ENCODE measurements at regions not wholly inside any gene's neighbourhood (a gene's known extent, or its start where the extent isn't known, plus 50 kb on each side); places are given as distances from the start of the nearest gene placed in this dataset.
"Not testable (repeated sequence)": the region's sequence is repeated elsewhere in the genome, so short reads cannot be mapped to it uniquely, and the experiment has no call there.

- no peak for DNase-seq (ENCODE audit: low read depth, low spot score)
These were observed 1472.2 kb downstream of the SUCLG1 start for GRCh38 chr2:82986899-82987298.

GRCh38 chr2:82985572-82986197, 1473.4 kb downstream of the SUCLG1 start:
- no peak for DNase-seq (ENCODE audit: low read depth, low spot score)

DNA sequence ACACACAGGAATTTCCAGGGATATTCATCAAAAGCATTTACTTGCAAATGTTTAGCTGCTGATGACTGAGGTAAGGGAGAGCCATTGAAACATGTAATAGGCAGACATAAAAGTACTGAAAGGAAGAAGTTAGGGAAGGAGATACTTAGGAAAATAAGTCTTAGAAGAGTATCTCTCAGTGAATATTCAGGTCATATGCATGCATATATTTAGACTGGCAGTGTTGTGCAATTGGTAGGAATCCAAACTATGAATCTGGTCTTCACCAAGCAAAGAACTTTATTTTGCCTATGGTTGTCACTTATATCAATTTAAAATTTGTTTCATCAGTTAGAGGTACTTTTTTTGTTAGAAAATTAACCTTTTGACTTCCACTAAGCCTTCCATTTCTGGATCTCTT, 1490.7 kb downstream of the SUCLG1 start:
- no peak for DNase-seq (ENCODE audit: low read depth, low spot score)

DNA sequence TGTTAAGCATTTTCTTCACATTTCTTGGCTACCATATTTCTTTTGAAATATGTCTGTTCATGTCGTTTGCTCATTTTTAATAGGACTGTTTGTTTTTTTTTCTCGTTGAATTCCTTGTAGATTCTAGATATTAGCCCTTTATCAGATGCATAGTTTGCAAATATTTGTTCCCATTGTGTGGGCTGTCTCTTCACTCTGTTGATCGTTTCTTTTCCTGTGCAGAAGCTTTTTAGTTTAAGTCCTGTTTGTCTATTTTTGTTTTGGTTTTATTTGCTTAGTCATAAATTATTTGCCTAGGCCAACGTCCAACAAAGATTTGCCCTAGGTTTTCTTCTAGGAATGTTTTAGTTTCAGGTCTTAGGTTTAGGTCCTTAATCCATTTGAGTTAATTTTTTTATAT, 1494.7 kb downstream of the SUCLG1 start:
- no peak for DNase-seq (ENCODE audit: low read depth, low spot score)

DNA sequence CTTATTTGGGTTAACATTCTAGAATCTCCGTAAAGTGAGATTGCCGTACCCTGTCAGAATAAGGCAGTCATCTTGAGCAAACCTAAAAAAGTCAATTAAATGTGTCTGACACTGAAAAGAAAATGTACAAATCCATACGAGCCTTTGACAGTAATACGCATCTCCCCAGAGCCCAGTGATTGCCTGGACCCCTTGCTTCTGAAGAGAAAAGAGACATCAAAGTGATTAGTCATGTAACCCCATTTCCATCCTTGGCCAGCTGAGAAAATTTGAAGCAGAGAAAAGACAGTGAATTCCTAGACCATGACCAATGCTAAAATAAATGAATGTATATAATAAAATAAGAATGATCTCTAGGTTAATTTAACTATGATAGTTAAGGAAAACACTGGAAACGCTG, 1499.4 kb downstream of the SUCLG1 start:
- DNase-seq (ENCODE audit: low read depth, low spot score), result no peak

- no peak for DNase-seq (ENCODE audit: low read depth, low spot score)
These were observed 1504.2 kb downstream of the SUCLG1 start for GRCh38 chr2:82954868-82955267.

- no peak for DNase-seq (ENCODE audit: low read depth, low spot score)
These were observed 1519.9 kb downstream of the SUCLG1 start for GRCh38 chr2:82939211-82939610.

DNA sequence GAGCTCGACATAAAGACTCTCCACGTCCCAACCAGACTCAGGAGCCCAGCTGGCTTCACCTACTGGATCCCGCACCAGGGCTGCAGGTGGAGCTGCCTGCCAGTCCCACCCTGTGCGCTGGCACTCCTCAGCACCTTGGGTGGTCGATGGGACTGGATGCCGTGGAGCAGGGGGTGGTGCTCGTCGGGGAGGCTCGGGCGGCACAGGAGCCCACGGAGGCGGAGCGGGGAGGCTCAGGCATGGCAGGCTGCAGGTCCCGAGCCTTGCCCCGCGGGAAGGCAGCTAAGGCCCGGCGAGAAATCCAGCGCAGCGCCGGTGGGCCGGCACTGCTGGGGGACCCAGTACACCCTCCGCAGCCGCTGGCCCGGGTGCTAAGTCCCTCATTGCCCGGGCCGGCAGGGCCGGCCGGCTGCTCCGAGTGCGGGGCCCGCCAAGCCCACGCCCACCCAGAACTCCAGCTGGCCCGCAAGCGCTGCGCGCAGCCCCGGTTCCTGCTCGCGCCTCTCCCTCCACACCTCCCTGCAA, 1520.7 kb downstream of the SUCLG1 start:
- not testable (repeated sequence) for DNase-seq (ENCODE audit: low read depth, low spot score)

DNA sequence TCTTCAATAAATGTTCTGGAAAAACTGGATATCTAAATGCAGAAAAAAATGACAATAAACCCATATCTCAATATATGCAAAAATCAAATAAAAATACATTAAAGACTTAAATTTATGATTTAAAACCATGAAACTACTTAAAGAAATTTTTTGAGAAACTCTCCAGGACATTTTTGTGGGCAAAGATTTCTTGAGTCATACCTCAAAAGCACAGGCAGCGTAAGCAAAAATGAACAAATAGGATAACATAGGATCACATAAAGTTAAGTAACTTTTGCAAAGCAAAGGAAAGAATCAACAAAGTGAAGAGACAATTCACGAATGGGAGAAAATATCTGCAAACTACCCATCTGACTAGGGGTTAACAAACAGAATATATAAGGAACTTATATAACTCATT, 1545.5 kb downstream of the SUCLG1 start:
- no peak for DNase-seq (ENCODE audit: low read depth, low spot score)

- no peak for DNase-seq (ENCODE audit: low read depth, low spot score)
These were observed 1563.0 kb downstream of the SUCLG1 start for GRCh38 chr2:82896117-82896516.

DNA sequence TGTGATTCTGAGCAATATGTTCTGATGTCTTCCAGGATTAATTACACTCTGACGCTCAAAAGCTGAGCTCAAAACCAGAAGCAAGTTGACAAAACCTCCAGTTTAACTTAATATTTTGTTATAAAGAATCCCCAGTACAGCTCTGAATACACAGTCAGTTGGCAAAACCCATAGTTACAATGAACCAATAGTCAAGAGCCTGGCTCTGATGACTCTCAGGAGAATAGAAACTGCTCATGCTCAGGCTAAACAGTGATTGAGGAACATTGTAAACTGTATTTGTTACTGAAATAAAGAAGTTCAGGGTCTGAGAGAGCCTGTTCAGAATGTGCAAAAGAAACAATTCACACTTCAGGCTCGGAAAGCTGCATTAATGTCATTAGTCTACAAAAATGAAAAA, 1565.9 kb downstream of the SUCLG1 start:
- DNase-seq (ENCODE audit: low read depth, low spot score), result no peak

DNA sequence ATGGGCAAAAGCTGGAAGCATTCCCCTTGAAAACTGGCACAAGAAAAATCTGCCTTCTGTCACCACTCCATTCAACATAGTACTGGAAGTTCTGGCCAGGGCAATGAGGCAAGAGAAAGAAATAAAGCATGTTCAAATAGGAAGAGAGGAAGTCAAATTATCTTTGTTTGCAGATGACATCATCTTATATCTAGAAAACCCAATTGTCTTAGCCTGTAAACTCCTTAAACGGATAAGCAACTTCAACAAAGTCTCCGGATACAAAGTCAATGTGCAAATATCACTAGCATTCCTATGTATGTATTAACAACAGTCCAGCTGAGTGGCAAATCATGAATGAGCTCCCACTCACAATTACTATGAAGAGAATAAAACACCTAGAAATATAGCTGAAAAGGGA, 1579.3 kb downstream of the SUCLG1 start:
- no peak for DNase-seq (ENCODE audit: low read depth, low spot score)

DNA sequence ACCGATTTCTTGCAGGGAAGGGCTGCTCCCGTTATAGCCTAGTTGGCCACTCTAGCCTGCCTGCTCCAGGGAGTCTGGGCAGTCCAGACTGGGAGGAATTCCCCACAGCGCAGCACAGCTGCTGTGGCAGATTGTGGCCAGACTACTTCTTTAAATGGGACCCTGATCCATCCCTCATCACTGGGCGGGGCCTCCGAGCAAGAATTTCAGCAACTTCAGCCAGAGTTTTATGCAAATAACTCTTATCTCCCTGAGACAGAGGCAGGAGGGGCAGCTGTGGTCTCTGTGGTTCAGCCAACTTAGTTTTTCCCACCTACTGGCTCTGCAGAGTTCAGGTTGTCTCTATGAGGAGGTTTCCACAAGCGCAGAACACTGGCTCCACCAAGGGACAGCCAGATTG, 1583.2 kb downstream of the SUCLG1 start:
- no peak for DNase-seq (ENCODE audit: low read depth, low spot score)

DNA sequence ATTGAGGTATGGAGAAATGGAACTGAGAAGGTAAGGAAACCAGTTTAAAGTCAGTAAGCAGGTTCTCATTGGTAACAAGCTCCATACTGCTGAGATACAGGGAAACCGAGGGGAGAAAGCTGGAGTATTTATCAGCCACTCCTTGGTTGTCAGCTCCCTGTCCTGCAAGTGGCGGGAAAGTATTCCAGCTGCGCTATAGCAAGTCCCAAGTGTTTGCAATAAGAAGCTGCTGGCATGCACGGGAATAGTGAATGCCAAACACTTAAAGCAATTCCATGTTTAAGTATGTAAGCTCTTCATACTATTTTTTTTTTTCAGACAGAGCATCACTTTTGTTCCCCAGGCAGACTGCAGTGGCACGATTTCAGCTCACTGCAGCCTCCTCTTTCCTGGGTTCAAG, 1601.1 kb downstream of the SUCLG1 start:
- no peak for DNase-seq (ENCODE audit: low read depth, low spot score)

GRCh38 chr2:82853299-82853698, 1605.8 kb downstream of the SUCLG1 start:
- DNase-seq (ENCODE audit: low read depth, low spot score), result no peak

- no peak for DNase-seq (ENCODE audit: low read depth, low spot score)
These were observed 1606.3 kb downstream of the SUCLG1 start for GRCh38 chr2:82852787-82853186.

- DNase-seq (ENCODE audit: low read depth, low spot score), result no peak
These were observed 1610.8 kb downstream of the SUCLG1 start for GRCh38 chr2:82848285-82848684.

DNA sequence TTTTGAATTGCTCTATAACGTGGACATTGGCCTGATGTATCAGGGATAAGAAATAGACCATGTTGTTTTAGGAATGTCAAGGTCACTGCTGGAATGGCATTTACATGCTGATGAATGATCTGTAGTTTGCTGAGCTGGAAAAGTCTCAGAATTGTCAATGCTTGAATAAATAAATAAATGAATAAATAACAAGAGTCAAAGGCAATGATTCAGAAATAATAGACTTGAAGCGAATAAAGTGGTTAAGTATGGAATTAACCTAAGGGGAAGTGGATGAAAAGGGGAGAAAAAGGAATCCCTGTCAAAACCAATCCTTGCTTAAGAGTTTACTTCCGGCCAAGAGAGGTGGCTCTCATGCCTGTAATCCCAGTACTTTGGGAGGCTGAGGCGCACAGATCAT, 1620.0 kb downstream of the SUCLG1 start:
- DNase-seq (ENCODE audit: low read depth, low spot score), result no peak

DNA sequence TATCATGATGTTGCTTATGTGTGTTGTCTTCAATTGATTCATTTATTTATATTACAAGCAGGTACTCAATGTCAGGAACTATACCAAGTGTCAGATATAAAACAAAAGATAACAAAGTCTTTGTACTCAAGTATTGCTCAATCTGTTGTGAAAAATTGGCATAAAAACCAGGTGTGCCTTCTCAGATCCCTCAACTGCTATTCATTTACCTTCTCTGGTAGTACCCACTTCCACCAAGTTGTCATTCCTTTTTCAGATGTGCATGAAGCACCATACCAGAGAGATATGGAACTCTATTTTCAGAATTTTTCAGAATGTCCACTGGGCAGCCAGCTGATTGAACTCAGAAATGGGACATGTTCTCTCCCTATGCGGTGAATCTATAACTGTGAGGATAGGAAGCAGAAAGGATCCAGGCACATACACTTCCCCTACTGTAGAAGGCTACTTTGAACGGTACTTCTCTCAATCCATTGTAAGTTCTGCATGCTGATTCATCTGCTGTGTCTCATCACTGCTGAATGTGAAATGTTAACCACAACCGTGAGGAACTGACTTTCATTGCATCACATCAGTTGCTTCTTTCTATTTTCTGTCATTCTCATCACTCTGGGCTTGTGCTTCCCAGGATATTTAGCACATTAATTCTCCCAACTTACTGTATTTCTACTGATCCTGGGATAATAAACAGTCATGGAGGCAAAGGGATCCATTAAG, 1621.3 kb downstream of the SUCLG1 start:
- DNase-seq (ENCODE audit: low read depth, low spot score), result no peak

DNA sequence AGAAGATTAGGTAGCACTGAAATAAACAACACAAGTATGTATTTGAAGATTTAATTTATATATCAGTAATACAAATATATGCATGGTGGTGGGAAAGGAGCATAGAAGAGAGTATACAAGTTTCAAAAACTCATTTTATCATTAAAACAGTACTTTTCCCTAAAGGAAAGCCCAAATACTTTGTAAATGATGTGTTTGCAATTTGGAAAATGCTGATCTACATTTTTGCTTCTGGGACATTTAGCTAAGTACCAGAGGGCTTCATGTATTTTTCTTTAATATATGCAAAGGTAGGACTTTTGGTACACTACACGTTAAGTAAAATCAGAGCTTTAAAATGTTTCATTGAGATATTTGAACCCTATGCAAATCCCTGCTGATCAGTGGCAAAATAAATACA, 1624.2 kb downstream of the SUCLG1 start:
- DNase-seq (ENCODE audit: low read depth, low spot score), result no peak

- no peak for DNase-seq (ENCODE audit: low read depth, low spot score)
These were observed 1631.7 kb downstream of the SUCLG1 start for GRCh38 chr2:82827426-82827825.

GRCh38 chr2:82826437-82826836, 1632.6 kb downstream of the SUCLG1 start:
- no peak for DNase-seq (ENCODE audit: low read depth, low spot score)

GRCh38 chr2:82825410-82826090, 1633.5 kb downstream of the SUCLG1 start:
- DNase-seq (ENCODE audit: low read depth, low spot score), result no peak

Measured in iPS DF 19.7 (cell line).